ENCODE measurements at regions not wholly inside any gene's neighbourhood (a gene's known extent, or its start where the extent isn't known, plus 50 kb on each side); places are given as distances from the start of the nearest gene placed in this dataset.

DNA sequence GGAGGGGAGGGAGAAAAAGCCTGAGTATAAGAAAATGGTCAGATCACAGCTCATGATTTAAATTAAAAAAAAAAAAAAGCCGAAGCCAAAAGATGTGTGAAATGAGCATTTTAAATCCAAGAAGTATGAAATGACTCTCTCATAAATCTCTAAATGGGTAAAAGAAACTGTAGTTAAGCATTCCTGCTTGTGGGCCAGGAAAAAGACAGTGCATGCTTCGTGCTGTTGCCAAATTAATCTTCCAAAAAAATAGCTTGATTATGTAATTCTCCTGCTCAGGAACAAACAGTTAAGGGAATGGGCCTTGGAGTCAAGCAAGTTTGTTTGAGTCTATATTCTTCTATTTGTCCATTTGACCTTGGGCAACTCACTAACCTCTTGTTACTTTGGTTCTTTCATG lies 325.4 kb upstream of the SEL1L start:
- no peak overlapping the region for H3K4me3 ChIP-seq (ENCODE audit: insufficient read depth in 1 of 2, low read depth in 1 of 2, low read length in 2 of 2)
- no peak overlapping the region for H3K4me2 ChIP-seq (ENCODE audit: low read length, poor library complexity, severe bottlenecking)
- H3K18ac ChIP-seq (ENCODE audit: low read depth in 1 of 2, low read length in 2 of 2): no peak overlapping the region
- H2BK5ac ChIP-seq (ENCODE audit: low read depth, low read length, poor library complexity, severe bottlenecking): no peak overlapping the region
- H3K36me3 ChIP-seq (ENCODE audit: control insufficient read depth in 1 of 2, insufficient read depth in 2 of 2, low read depth in 1 of 2, low read length in 2 of 2): no peaks in the 10 kb centered on the region
- H3K9ac ChIP-seq (ENCODE audit: low read length): no peak overlapping the region
- H2BK12ac ChIP-seq (ENCODE audit: low read length in 2 of 2): no peak overlapping the region
- 50% methylated on average over 1 of the region's 2 CpGs for WGBS
- no peak overlapping the region for H4K8ac ChIP-seq (ENCODE audit: low read length)
- H3K79me1 ChIP-seq (replicated peaks; ENCODE audit: low read length, poor library complexity, severe bottlenecking): no peaks in the 10 kb centered on the region
- H2BK15ac ChIP-seq (ENCODE audit: low read depth, poor library complexity, severe bottlenecking): no peak overlapping the region
- no peaks in the 10 kb centered on the region for H3K27me3 ChIP-seq (ENCODE audit: control insufficient read depth in 1 of 2, insufficient read depth in 1 of 2, low read length in 2 of 2)
- no peaks in the 10 kb centered on the region for H3K4me1 ChIP-seq (ENCODE audit: control insufficient read depth, insufficient read depth, low read depth, low read length)
- no peak overlapping the region for H3K14ac ChIP-seq (ENCODE audit: low read length in 2 of 2)
- no peak overlapping the region for H3K27ac ChIP-seq (ENCODE audit: low read length, poor library complexity, severe bottlenecking)
- no peak overlapping the region for H2BK120ac ChIP-seq (ENCODE audit: low read depth, low read length)
- H3K4ac ChIP-seq (ENCODE audit: low read depth in 1 of 2, low read length in 2 of 2): no peak overlapping the region
- no peak overlapping the region for H2AK5ac ChIP-seq (ENCODE audit: low read length, severe bottlenecking)
- no peak overlapping the region for H2AFZ ChIP-seq (ENCODE audit: low read depth, low read length)
- no peak for DNase-seq
- no peak overlapping the region for H3K23ac ChIP-seq (ENCODE audit: low read length in 2 of 2)
- no peak overlapping the region for H4K91ac ChIP-seq (ENCODE audit: low read length)
- peaks cover 26% of the 10 kb centered on the region for H3K9me3 ChIP-seq (ENCODE audit: control insufficient read depth, low read length)

- Histone ChIP-seq H2BK5ac (ENCODE audit: low read depth, low read length, poor library complexity, severe bottlenecking) (no peak overlapping the region), H3K14ac (ENCODE audit: low read length in 2 of 2) (no peak overlapping the region), H4K91ac (ENCODE audit: low read length) (no peak overlapping the region), H2BK15ac (ENCODE audit: low read depth, poor library complexity, severe bottlenecking) (no peak overlapping the region), H3K27me3 (ENCODE audit: control insufficient read depth in 1 of 2, insufficient read depth in 1 of 2, low read length in 2 of 2) (no peaks in the 10 kb centered on the region), H3K4me3 (ENCODE audit: insufficient read depth in 1 of 2, low read depth in 1 of 2, low read length in 2 of 2) (no peak overlapping the region), H3K4ac (ENCODE audit: low read depth in 1 of 2, low read length in 2 of 2) (no peak overlapping the region), H2BK120ac (ENCODE audit: low read depth, low read length) (no peak overlapping the region), H3K18ac (ENCODE audit: low read depth in 1 of 2, low read length in 2 of 2) (no peak overlapping the region), H3K9me3 (ENCODE audit: control insufficient read depth, low read length) (peaks cover 6% of the 10 kb centered on the region), H2AFZ (ENCODE audit: low read depth, low read length) (no peak overlapping the region), H3K4me1 (ENCODE audit: control insufficient read depth, insufficient read depth, low read depth, low read length) (no peaks in the 10 kb centered on the region), H4K8ac (ENCODE audit: low read length) (no peak overlapping the region), H3K79me1 (replicated peaks; ENCODE audit: low read length, poor library complexity, severe bottlenecking) (no peaks in the 10 kb centered on the region), H2AK5ac (ENCODE audit: low read length, severe bottlenecking) (no peak overlapping the region), H3K36me3 (ENCODE audit: control insufficient read depth in 1 of 2, insufficient read depth in 2 of 2, low read depth in 1 of 2, low read length in 2 of 2) (no peaks in the 10 kb centered on the region), H3K23ac (ENCODE audit: low read length in 2 of 2) (no peak overlapping the region), H2BK12ac (ENCODE audit: low read length in 2 of 2) (no peak overlapping the region), H3K4me2 (ENCODE audit: low read length, poor library complexity, severe bottlenecking) (no peak overlapping the region), H3K9ac (ENCODE audit: low read length) (no peak overlapping the region), H3K27ac (ENCODE audit: low read length, poor library complexity, severe bottlenecking) (no peak overlapping the region)
- no peak for DNase-seq
- WGBS: 73% methylated on average over 4 of the region's 5 CpGs
These were observed 334.5 kb upstream of the SEL1L start for GRCh38 chr14:81868172-81868571.

DNA sequence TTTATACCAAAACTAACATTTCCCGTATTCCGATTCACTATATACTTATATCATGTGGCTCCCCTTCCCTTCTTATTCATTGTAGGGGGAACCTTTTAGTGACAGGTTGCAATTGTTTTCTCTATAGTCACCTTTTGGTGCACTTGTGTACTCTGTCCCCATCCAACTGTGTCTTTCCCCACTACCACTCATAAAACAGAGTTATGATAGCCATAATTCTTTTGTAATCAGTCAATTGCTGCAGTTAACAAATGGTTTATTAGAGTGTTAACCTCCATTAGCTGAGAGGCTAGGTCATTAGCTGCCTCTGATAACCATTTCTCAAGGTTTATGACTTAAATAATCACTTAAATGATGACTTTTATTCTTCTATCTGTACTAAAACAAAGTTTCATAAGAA lies 338.1 kb upstream of the SEL1L start:
- no peaks in the 10 kb centered on the region for H3K79me1 ChIP-seq (replicated peaks; ENCODE audit: low read length, poor library complexity, severe bottlenecking)

GRCh38 chr14:81884382-81884781 lies 350.7 kb upstream of the SEL1L start:
- H3K18ac ChIP-seq (ENCODE audit: low read depth in 1 of 2, low read length in 2 of 2): no peak overlapping the region
- H3K4me3 ChIP-seq (ENCODE audit: insufficient read depth in 1 of 2, low read depth in 1 of 2, low read length in 2 of 2): no peak overlapping the region
- no peak overlapping the region for H3K9ac ChIP-seq (ENCODE audit: low read length)
- DNase-seq: no peak
- no peak overlapping the region for H4K91ac ChIP-seq (ENCODE audit: low read length)
- H3K14ac ChIP-seq (ENCODE audit: low read length in 2 of 2): no peak overlapping the region
- no peaks in the 10 kb centered on the region for H3K79me1 ChIP-seq (replicated peaks; ENCODE audit: low read length, poor library complexity, severe bottlenecking)
- H3K4me2 ChIP-seq (ENCODE audit: low read length, poor library complexity, severe bottlenecking): no peak overlapping the region
- no peak overlapping the region for H2AFZ ChIP-seq (ENCODE audit: low read depth, low read length)
- H3K36me3 ChIP-seq (ENCODE audit: control insufficient read depth in 1 of 2, insufficient read depth in 2 of 2, low read depth in 1 of 2, low read length in 2 of 2): no peaks in the 10 kb centered on the region
- no peak overlapping the region for H2AK5ac ChIP-seq (ENCODE audit: low read length, severe bottlenecking)
- H3K9me3 ChIP-seq (ENCODE audit: control insufficient read depth, low read length): no peaks in the 10 kb centered on the region
- no peak overlapping the region for H3K4ac ChIP-seq (ENCODE audit: low read depth in 1 of 2, low read length in 2 of 2)
- no peak overlapping the region for H2BK120ac ChIP-seq (ENCODE audit: low read depth, low read length)
- WGBS: no CpG with 5 or more reads among the region's 1 CpG
- no peak overlapping the region for H3K23ac ChIP-seq (ENCODE audit: low read length in 2 of 2)
- no peak overlapping the region for H2BK5ac ChIP-seq (ENCODE audit: low read depth, low read length, poor library complexity, severe bottlenecking)
- no peak overlapping the region for H4K8ac ChIP-seq (ENCODE audit: low read length)
- no peaks in the 10 kb centered on the region for H3K4me1 ChIP-seq (ENCODE audit: control insufficient read depth, insufficient read depth, low read depth, low read length)
- H3K27me3 ChIP-seq (ENCODE audit: control insufficient read depth in 1 of 2, insufficient read depth in 1 of 2, low read length in 2 of 2): no peaks in the 10 kb centered on the region
- H2BK15ac ChIP-seq (ENCODE audit: low read depth, poor library complexity, severe bottlenecking): no peak overlapping the region
- no peak overlapping the region for H3K27ac ChIP-seq (ENCODE audit: low read length, poor library complexity, severe bottlenecking)
- no peak overlapping the region for H2BK12ac ChIP-seq (ENCODE audit: low read length in 2 of 2)

More for the DNA sequence above, 338.1 kb upstream of the SEL1L start:
- 100% methylated on average over 2 of the region's 2 CpGs for WGBS
- no peak overlapping the region for H3K4me2 ChIP-seq (ENCODE audit: low read length, poor library complexity, severe bottlenecking)
- H3K36me3 ChIP-seq (ENCODE audit: control insufficient read depth in 1 of 2, insufficient read depth in 2 of 2, low read depth in 1 of 2, low read length in 2 of 2): no peaks in the 10 kb centered on the region
- no peaks in the 10 kb centered on the region for H3K27me3 ChIP-seq (ENCODE audit: control insufficient read depth in 1 of 2, insufficient read depth in 1 of 2, low read length in 2 of 2)
- H3K4me3 ChIP-seq (ENCODE audit: insufficient read depth in 1 of 2, low read depth in 1 of 2, low read length in 2 of 2): no peak overlapping the region
- no peak overlapping the region for H4K91ac ChIP-seq (ENCODE audit: low read length)
- no peak overlapping the region for H2BK15ac ChIP-seq (ENCODE audit: low read depth, poor library complexity, severe bottlenecking)
- H3K4ac ChIP-seq (ENCODE audit: low read depth in 1 of 2, low read length in 2 of 2): no peak overlapping the region
- no peak overlapping the region for H2BK12ac ChIP-seq (ENCODE audit: low read length in 2 of 2)
- peaks cover 15% of the 10 kb centered on the region for H3K9me3 ChIP-seq (ENCODE audit: control insufficient read depth, low read length)
- no peak overlapping the region for H2BK120ac ChIP-seq (ENCODE audit: low read depth, low read length)
- H3K27ac ChIP-seq (ENCODE audit: low read length, poor library complexity, severe bottlenecking): no peak overlapping the region
- DNase-seq: no peak
- H2BK5ac ChIP-seq (ENCODE audit: low read depth, low read length, poor library complexity, severe bottlenecking): no peak overlapping the region
- no peak overlapping the region for H2AK5ac ChIP-seq (ENCODE audit: low read length, severe bottlenecking)
- H3K14ac ChIP-seq (ENCODE audit: low read length in 2 of 2): no peak overlapping the region
- H4K8ac ChIP-seq (ENCODE audit: low read length): no peak overlapping the region
- H3K4me1 ChIP-seq (ENCODE audit: control insufficient read depth, insufficient read depth, low read depth, low read length): no peaks in the 10 kb centered on the region
- no peak overlapping the region for H3K9ac ChIP-seq (ENCODE audit: low read length)
- H3K23ac ChIP-seq (ENCODE audit: low read length in 2 of 2): no peak overlapping the region
- no peak overlapping the region for H2AFZ ChIP-seq (ENCODE audit: low read depth, low read length)
- no peak overlapping the region for H3K18ac ChIP-seq (ENCODE audit: low read depth in 1 of 2, low read length in 2 of 2)
